B cell (primary cell): ENCODE measurements at regions not wholly inside any gene's neighbourhood (a gene's known extent, or its start where the extent isn't known, plus 50 kb on each side); places are given as distances from the start of the nearest gene placed in this dataset.

Experiments
- ATAC-seq: fragments of 200-7000 bp; cut with Tn5 transposase; one replicate; pipeline ENCODE4 v1.10.0; 2021; ENCODE audit warnings: low read depth, mild to moderate bottlenecking, moderate number of reproducible peaks, moderate library complexity
- CTCF ChIA-PET: fragments of 350-600 bp; sonication (Branson Sonifier 250); formaldehyde crosslinking; loops from one replicate; lab custom pipeline; 2021; ENCODE audit warnings: antibody characterized with exemption, inconsistent platforms; lab: Charles Lee
- POLR2A ChIA-PET: fragments of 350-600 bp; sonication (Branson Sonifier 250); formaldehyde crosslinking; loops from one replicate; lab custom pipeline; 2021; ENCODE audit warnings: antibody characterized with exemption; lab: Charles Lee
- DNase-seq: peaks from one replicate; pipeline ENCODE4 v3.0.0; 2013
- H2AFZ ChIP-seq: 2 replicates; pipeline ENCODE4 v1.6.1; 2012; ENCODE audit warnings: mild to moderate bottlenecking, low read depth, low read length; ENCODE audit not compliant: insufficient read depth, poor library complexity, severe bottlenecking
- H3K27ac ChIP-seq, 2 donors: 1 replicate in 1 of 2; 2 replicates in 1 of 2; pipeline ENCODE4 v1.5.1; 2012 to 2013; ENCODE audit warnings: low read length in 2 of 2, mild to moderate bottlenecking in 2 of 2, moderate library complexity in 1 of 2
- H3K27me3 ChIP-seq, 4 experiments: fragments of 200-600 bp in 1 of 4; sonication (generic) in 1 of 4; replicated peaks in 1 of 4; 1 replicate in 2 of 4; 2 replicates in 2 of 4; pipeline versions ENCODE4 v1.6.1 to v1.7.0; 2013 to 2016; ENCODE audit warnings: low read length in 3 of 4, mild to moderate bottlenecking in 2 of 4, mixed read lengths in 1 of 4, moderate library complexity in 1 of 4; ENCODE audit not compliant: insufficient read depth in 4 of 4, control insufficient read depth in 3 of 4; ENCODE audit errors: control extremely low read depth in 1 of 4
- H3K36me3 ChIP-seq, 2 experiments: replicated peaks in 1 of 2; 1 replicate in 1 of 2; 2 replicates in 1 of 2; pipeline versions ENCODE4 v1.6.1 to v1.7.1; 2013; ENCODE audit warnings: low read length in 1 of 2; ENCODE audit not compliant: insufficient read depth in 2 of 2, control insufficient read depth in 1 of 2; ENCODE audit errors: control extremely low read depth in 1 of 2, extremely low read depth in 1 of 2
- H3K4me1 ChIP-seq, 2 donors: fragments of 200-600 bp in 1 of 2; sonication (generic) in 1 of 2; 1 replicate in 1 of 2; 2 replicates in 1 of 2; pipeline versions ENCODE4 v1.5.1 to v1.6.1; 2013 to 2017; ENCODE audit warnings: low read length in 2 of 2; ENCODE audit not compliant: control insufficient read depth in 2 of 2, insufficient read depth in 2 of 2
- H3K4me2 ChIP-seq: replicated peaks from 2 replicates; pipeline ENCODE3; 2012; ENCODE audit warnings: mild to moderate bottlenecking, low read depth, low read length; ENCODE audit not compliant: poor library complexity, severe bottlenecking
- H3K4me3 ChIP-seq, 5 experiments: fragments of 200-600 bp in 1 of 5; sonication (generic) in 1 of 5; 1 replicate in 3 of 5; 2 replicates in 2 of 5; pipeline versions ENCODE4 v1.5.1 to v1.7.0; 2011 to 2016; ENCODE audit warnings: low read length in 4 of 5, mild to moderate bottlenecking in 4 of 5, low read depth in 2 of 5, control low read depth in 1 of 5, moderate library complexity in 1 of 5; ENCODE audit not compliant: insufficient read depth in 1 of 5; ENCODE audit errors: control extremely low read depth in 1 of 5, extremely low read depth in 1 of 5
- H3K79me2 ChIP-seq: fragments of 200-600 bp; sonication (generic); one replicate; pipeline ENCODE4 v1.6.0; 2016; ENCODE audit warnings: low read length; ENCODE audit not compliant: control insufficient read depth, insufficient read depth
- H3K9ac ChIP-seq: fragments of 200-600 bp; sonication (generic); 2 replicates; pipeline ENCODE4 v1.6.1; 2017; ENCODE audit warnings: mild to moderate bottlenecking, low read length, moderate library complexity
- H3K9me3 ChIP-seq, 3 donors: one replicate each; pipeline versions ENCODE4 v1.6.1 to v1.7.1; 2013; ENCODE audit warnings: low read length in 2 of 3; ENCODE audit not compliant: control insufficient read depth in 2 of 3, insufficient read depth in 1 of 3; ENCODE audit errors: control extremely low read depth in 1 of 3
- H4K20me1 ChIP-seq: 2 replicates; pipeline ENCODE4 v1.6.0; 2012; ENCODE audit warnings: mild to moderate bottlenecking, low read length; ENCODE audit not compliant: insufficient read depth, control insufficient read depth, poor library complexity, severe bottlenecking
- H3K27ac Mint-ChIP-seq: one replicate; pipeline ENCODE4 v1.8.0; 2021; ENCODE audit warnings: mixed read lengths
- H3K27me3 Mint-ChIP-seq: one replicate; pipeline ENCODE4 v1.8.0; 2021; ENCODE audit warnings: mixed read lengths
- H3K4me1 Mint-ChIP-seq: one replicate; pipeline ENCODE4 v1.8.0; 2021; ENCODE audit warnings: mixed read lengths
- H3K4me3 Mint-ChIP-seq: one replicate; pipeline ENCODE4 v1.8.0; 2021; ENCODE audit warnings: mixed read lengths
- H3K9me3 Mint-ChIP-seq: one replicate; pipeline ENCODE4 v1.8.0; 2022; ENCODE audit warnings: mixed read lengths; ENCODE audit not compliant: insufficient read depth
- EZH2 ChIP-seq: IDR thresholded peaks from 2 replicates; pipeline ENCODE4 v1.6.1; 2012; ENCODE audit warnings: borderline replicate concordance, low read depth, mild to moderate bottlenecking, moderate library complexity, low read length; ENCODE audit not compliant: insufficient read depth, poor library complexity, severe bottlenecking
- WGBS: methylation state at CpG from one replicate; pipeline ENCODE4 v1.1.5; 2013; ENCODE audit warnings: missing lambda C conversion rate; ENCODE audit not compliant: insufficient coverage; 5-methylcytosine and 5-hydroxymethylcytosine counted together
- intact Hi-C: fragments of 100-400 bp; cut with micrococcal nuclease; formaldehyde crosslinking; loops from one replicate; pipeline ENCODE4 v1.10.0; 2022
- TF ChIP-seq, protein P1 (sequence below): fragments of 200-600 bp; IDR thresholded peaks from one replicate; pipeline ENCODE4 v1.8.0; 2022; ENCODE audit warnings: antibody characterized with exemption, mild to moderate bottlenecking

GRCh38 chrX:10811111-10811510 is 190.7 kb upstream of the MID1 start:
- Histone ChIP-seq H3K9ac (no peak overlapping the region), H4K20me1 (no peaks in the 10 kb centered on the region), H2AFZ (no peak overlapping the region), H3K36me3 (no peaks in the 10 kb centered on the region), H3K4me1 (no peaks in the 10 kb centered on the region), H3K4me3 (no peak overlapping the region), H3K27me3 (no peaks in the 10 kb centered on the region), H3K27ac (no peak overlapping the region), H3K79me2 (no peaks in the 10 kb centered on the region), H3K9me3 (no peaks in the 10 kb centered on the region), H3K4me2 (no peak overlapping the region)
- ChIA-PET CTCF (no interaction called here), POLR2A (no interaction called here)
- H3K4me3 Mint-ChIP-seq = no peak overlapping the region
- H3K27ac Mint-ChIP-seq = no peak overlapping the region
- DNase-seq (no peak), ATAC-seq (no peak)
- intact Hi-C loops = no loop called here
- no peaks in the 10 kb centered on the region for H3K4me1 Mint-ChIP-seq
- TF ChIP-seq, protein P1, sequence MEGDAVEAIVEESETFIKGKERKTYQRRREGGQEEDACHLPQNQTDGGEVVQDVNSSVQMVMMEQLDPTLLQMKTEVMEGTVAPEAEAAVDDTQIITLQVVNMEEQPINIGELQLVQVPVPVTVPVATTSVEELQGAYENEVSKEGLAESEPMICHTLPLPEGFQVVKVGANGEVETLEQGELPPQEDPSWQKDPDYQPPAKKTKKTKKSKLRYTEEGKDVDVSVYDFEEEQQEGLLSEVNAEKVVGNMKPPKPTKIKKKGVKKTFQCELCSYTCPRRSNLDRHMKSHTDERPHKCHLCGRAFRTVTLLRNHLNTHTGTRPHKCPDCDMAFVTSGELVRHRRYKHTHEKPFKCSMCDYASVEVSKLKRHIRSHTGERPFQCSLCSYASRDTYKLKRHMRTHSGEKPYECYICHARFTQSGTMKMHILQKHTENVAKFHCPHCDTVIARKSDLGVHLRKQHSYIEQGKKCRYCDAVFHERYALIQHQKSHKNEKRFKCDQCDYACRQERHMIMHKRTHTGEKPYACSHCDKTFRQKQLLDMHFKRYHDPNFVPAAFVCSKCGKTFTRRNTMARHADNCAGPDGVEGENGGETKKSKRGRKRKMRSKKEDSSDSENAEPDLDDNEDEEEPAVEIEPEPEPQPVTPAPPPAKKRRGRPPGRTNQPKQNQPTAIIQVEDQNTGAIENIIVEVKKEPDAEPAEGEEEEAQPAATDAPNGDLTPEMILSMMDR = no peak
- TF ChIP-seq EZH2 = no peak
- no CpG with 5 or more reads among the region's 3 CpGs for WGBS
- no peaks in the 10 kb centered on the region for H3K9me3 Mint-ChIP-seq
- H3K27me3 Mint-ChIP-seq = no peaks in the 10 kb centered on the region

DNA sequence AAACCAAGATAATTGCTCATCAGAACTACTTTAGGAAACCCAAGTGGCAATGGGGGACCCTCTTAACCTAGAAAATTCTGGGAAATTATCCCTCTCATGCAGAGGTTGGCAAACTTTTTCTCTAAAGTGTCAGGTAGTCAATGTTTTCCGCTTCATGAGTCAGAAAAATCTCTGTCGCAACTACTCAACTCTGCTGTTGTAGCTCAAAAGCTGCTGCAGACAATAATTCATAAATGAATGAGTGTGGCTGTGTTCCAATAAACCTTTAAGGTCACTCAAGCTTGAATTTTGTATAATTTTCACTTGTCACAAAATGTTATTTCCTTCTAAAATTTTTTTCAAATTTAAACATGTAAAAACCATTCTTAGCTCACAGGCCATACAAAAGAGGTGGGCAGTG is 193.4 kb upstream of the MID1 start:
- ChIA-PET POLR2A (no interaction called here), CTCF (no interaction called here)
- H3K4me3 Mint-ChIP-seq = no peak overlapping the region
- no peak overlapping the region for H3K27ac Mint-ChIP-seq
- Histone ChIP-seq H2AFZ (no peak overlapping the region), H3K4me1 (no peaks in the 10 kb centered on the region), H3K4me2 (no peak overlapping the region), H3K9ac (no peak overlapping the region), H3K9me3 (no peaks in the 10 kb centered on the region), H3K36me3 (no peaks in the 10 kb centered on the region), H3K27ac (no peak overlapping the region), H3K79me2 (no peaks in the 10 kb centered on the region), H3K27me3 (no peaks in the 10 kb centered on the region), H3K4me3 (no peak overlapping the region), H4K20me1 (no peaks in the 10 kb centered on the region)
- DNase-seq (no peak), ATAC-seq (no peak)
- H3K27me3 Mint-ChIP-seq = no peaks in the 10 kb centered on the region
- TF ChIP-seq EZH2 = no peak
- TF ChIP-seq, protein P1 = no peak
- intact Hi-C loops = no loop called here
- no CpG with 5 or more reads among the region's 2 CpGs for WGBS
- no peaks in the 10 kb centered on the region for H3K9me3 Mint-ChIP-seq
- H3K4me1 Mint-ChIP-seq = no peaks in the 10 kb centered on the region
